WTC11 (cell line): ENCODE measurements at regions not wholly inside any gene's neighbourhood (a gene's known extent, or its start where the extent isn't known, plus 50 kb on each side); places are given as distances from the start of the nearest gene placed in this dataset.

ENCODE experiments used
- ATAC-seq: fragments of 200-7000 bp; cut with Tn5 transposase; 2 replicates; pipeline ENCODE4 v1.10.0; 2021; ENCODE audit warnings: mild to moderate bottlenecking, moderate library complexity
- CTCF ChIA-PET: fragments of 300-600 bp; sonication (Branson Sonifier 250); formaldehyde crosslinking; loops from one replicate; lab custom pipeline; 2021; ENCODE audit warnings: antibody characterized with exemption; lab: Charles Lee
- POLR2A ChIA-PET: fragments of 350-600 bp; sonication (Branson Sonifier 250); formaldehyde crosslinking; loops from one replicate; lab custom pipeline; 2021; ENCODE audit warnings: antibody characterized with exemption; lab: Charles Lee
- DNase-seq: peaks from one replicate; pipeline ENCODE4 v3.0.0; 2021; ENCODE audit warnings: low spot score
- H3K27ac Mint-ChIP-seq: 2 replicates; pipeline ENCODE4 v1.8.0; 2021; ENCODE audit warnings: mixed read lengths
- H3K27me3 Mint-ChIP-seq: 2 replicates; pipeline ENCODE4 v1.8.0; 2021; ENCODE audit warnings: low read depth, mild to moderate bottlenecking, moderate library complexity, mixed read lengths
- H3K36me3 Mint-ChIP-seq: 2 replicates; pipeline ENCODE4 v1.8.0; 2021; ENCODE audit warnings: mixed read lengths
- H3K4me1 Mint-ChIP-seq: 2 replicates; pipeline ENCODE4 v1.8.0; 2022; ENCODE audit warnings: mixed read lengths
- H3K4me3 Mint-ChIP-seq: 2 replicates; pipeline ENCODE4 v1.8.0; 2021; ENCODE audit warnings: mild to moderate bottlenecking, moderate library complexity, mixed read lengths
- H3K9me3 Mint-ChIP-seq: 2 replicates; pipeline ENCODE4 v1.8.0; 2021; ENCODE audit warnings: mixed read lengths
- ETV6 ChIP-seq: sonication (generic); formaldehyde crosslinking; IDR thresholded peaks from 2 replicates; pipeline ENCODE4 v1.8.1; 2022; ENCODE audit warnings: mild to moderate bottlenecking, missing genetic modification reagents
- GRHL2 ChIP-seq: fragments of 250-450 bp; sonication (Bioruptor Pico); IDR thresholded peaks from 2 replicates; pipeline ENCODE4 v1.8.0; 2022; ENCODE audit warnings: mild to moderate bottlenecking, moderate library complexity; ENCODE audit not compliant: insufficient replicate concordance, severe bottlenecking
- MAX ChIP-seq: sonication (generic); formaldehyde crosslinking; IDR thresholded peaks from 2 replicates; pipeline ENCODE4 v1.8.0; 2022; ENCODE audit warnings: mild to moderate bottlenecking, missing genetic modification reagents
- MLX ChIP-seq: sonication (generic); formaldehyde crosslinking; IDR thresholded peaks from 2 replicates; pipeline ENCODE4 v1.8.1; 2023; ENCODE audit warnings: mild to moderate bottlenecking, missing genetic modification reagents, moderate library complexity
- MXD4 ChIP-seq: fragments of 250-450 bp; sonication (Bioruptor Pico); IDR thresholded peaks from 2 replicates; pipeline ENCODE4 v1.8.0; 2021; ENCODE audit warnings: mild to moderate bottlenecking, moderate library complexity, borderline replicate concordance
- MYBL2 ChIP-seq: sonication (generic); formaldehyde crosslinking; IDR thresholded peaks from 2 replicates; pipeline ENCODE4 v1.8.1; 2023; ENCODE audit warnings: mild to moderate bottlenecking, moderate library complexity, missing genetic modification reagents
- NFE2L1 ChIP-seq: sonication (generic); formaldehyde crosslinking; IDR thresholded peaks from 2 replicates; pipeline ENCODE4 v1.8.1; 2023; ENCODE audit warnings: missing genetic modification reagents
- OVOL2 ChIP-seq: fragments of 250-450 bp; sonication (Bioruptor Pico); IDR thresholded peaks from 2 replicates; pipeline ENCODE4 v1.9.0; 2021; ENCODE audit warnings: mild to moderate bottlenecking, borderline replicate concordance
- PRRX2 ChIP-seq: fragments of 250-450 bp; sonication (Bioruptor Pico); IDR thresholded peaks from 2 replicates; pipeline ENCODE4 v1.8.0; 2021; ENCODE audit warnings: mild to moderate bottlenecking
- RELA ChIP-seq: sonication (generic); formaldehyde crosslinking; IDR thresholded peaks from 2 replicates; pipeline ENCODE4 v1.8.1; 2022; ENCODE audit warnings: missing genetic modification reagents, mild to moderate bottlenecking, borderline replicate concordance
- RORB ChIP-seq: fragments of 250-450 bp; sonication (Bioruptor Pico); IDR thresholded peaks from 2 replicates; pipeline ENCODE4 v1.9.0; 2021; ENCODE audit warnings: mild to moderate bottlenecking
- SOX15 ChIP-seq: fragments of 250-450 bp; sonication (Bioruptor Pico); IDR thresholded peaks from 2 replicates; pipeline ENCODE4 v1.9.0; 2021; ENCODE audit warnings: mild to moderate bottlenecking
- TEAD4 ChIP-seq: sonication (generic); formaldehyde crosslinking; IDR thresholded peaks from 2 replicates; pipeline ENCODE4 v1.8.0; 2022; ENCODE audit warnings: mild to moderate bottlenecking, missing genetic modification reagents
- USF1 ChIP-seq: sonication (generic); formaldehyde crosslinking; IDR thresholded peaks from 2 replicates; pipeline ENCODE4 v1.8.0; 2022; ENCODE audit warnings: mild to moderate bottlenecking, missing genetic modification reagents
- ZNF396 ChIP-seq: fragments of 250-450 bp; sonication (Bioruptor Pico); IDR thresholded peaks from 2 replicates; pipeline ENCODE4 v1.8.0; 2021; ENCODE audit warnings: mild to moderate bottlenecking, moderate library complexity, borderline replicate concordance
- ZNF671 ChIP-seq: fragments of 250-450 bp; sonication (Bioruptor Pico); IDR thresholded peaks from 2 replicates; pipeline ENCODE4 v1.8.0; 2021; ENCODE audit warnings: mild to moderate bottlenecking
- TF ChIP-seq, protein P1 (sequence below): fragments of 200-600 bp; IDR thresholded peaks from 2 replicates; pipeline ENCODE4 v1.8.0; 2022; ENCODE audit warnings: antibody characterized with exemption
- TF ChIP-seq, protein P2 (sequence below): sonication (generic); formaldehyde crosslinking; IDR thresholded peaks from 2 replicates; pipeline ENCODE4 v1.8.0; 2023; ENCODE audit warnings: mild to moderate bottlenecking, missing genetic modification reagents
- TF ChIP-seq, protein P3 (sequence below): sonication (generic); formaldehyde crosslinking; IDR thresholded peaks from 2 replicates; pipeline ENCODE4 v1.8.1; 2023; ENCODE audit warnings: mild to moderate bottlenecking, moderate library complexity, missing genetic modification reagents
- TF ChIP-seq, protein P4 (sequence below): sonication (generic); formaldehyde crosslinking; IDR thresholded peaks from 2 replicates; pipeline ENCODE4 v1.8.1; 2023; ENCODE audit warnings: mild to moderate bottlenecking, missing genetic modification reagents, moderate library complexity
- TF ChIP-seq, protein P5 (sequence below): fragments of 250-450 bp; sonication (Bioruptor Pico); IDR thresholded peaks from 2 replicates; pipeline ENCODE4 v2.1.2; 2022; ENCODE audit warnings: mild to moderate bottlenecking, moderate library complexity

GRCh38 chr7:36781011-36781738 is 56.9 kb upstream of the AOAH start:
- ChIA-PET POLR2A (no interaction called here), CTCF (no interaction called here)
- Mint-ChIP-seq H3K27me3 (no peaks in the 10 kb centered on the region), H3K4me1 (peaks cover 5% of the 10 kb centered on the region; the same call in 1 of the 2 replicates), H3K4me3 (no peak overlapping the region), H3K9me3 (no peaks in the 10 kb centered on the region), H3K36me3 (no peaks in the 10 kb centered on the region), H3K27ac (no peak overlapping the region)
- DNase-seq = no peak
- no peak for ATAC-seq
- no peak for TF ChIP-seq ETV6
- TF ChIP-seq, protein P1, sequence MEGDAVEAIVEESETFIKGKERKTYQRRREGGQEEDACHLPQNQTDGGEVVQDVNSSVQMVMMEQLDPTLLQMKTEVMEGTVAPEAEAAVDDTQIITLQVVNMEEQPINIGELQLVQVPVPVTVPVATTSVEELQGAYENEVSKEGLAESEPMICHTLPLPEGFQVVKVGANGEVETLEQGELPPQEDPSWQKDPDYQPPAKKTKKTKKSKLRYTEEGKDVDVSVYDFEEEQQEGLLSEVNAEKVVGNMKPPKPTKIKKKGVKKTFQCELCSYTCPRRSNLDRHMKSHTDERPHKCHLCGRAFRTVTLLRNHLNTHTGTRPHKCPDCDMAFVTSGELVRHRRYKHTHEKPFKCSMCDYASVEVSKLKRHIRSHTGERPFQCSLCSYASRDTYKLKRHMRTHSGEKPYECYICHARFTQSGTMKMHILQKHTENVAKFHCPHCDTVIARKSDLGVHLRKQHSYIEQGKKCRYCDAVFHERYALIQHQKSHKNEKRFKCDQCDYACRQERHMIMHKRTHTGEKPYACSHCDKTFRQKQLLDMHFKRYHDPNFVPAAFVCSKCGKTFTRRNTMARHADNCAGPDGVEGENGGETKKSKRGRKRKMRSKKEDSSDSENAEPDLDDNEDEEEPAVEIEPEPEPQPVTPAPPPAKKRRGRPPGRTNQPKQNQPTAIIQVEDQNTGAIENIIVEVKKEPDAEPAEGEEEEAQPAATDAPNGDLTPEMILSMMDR = no peak
- TF ChIP-seq PRRX2 (CRISPR knock-in tag) = no peak
- TF ChIP-seq ZNF671 = no peak
- no peak for TF ChIP-seq NFE2L1
- TF ChIP-seq, protein P2, sequence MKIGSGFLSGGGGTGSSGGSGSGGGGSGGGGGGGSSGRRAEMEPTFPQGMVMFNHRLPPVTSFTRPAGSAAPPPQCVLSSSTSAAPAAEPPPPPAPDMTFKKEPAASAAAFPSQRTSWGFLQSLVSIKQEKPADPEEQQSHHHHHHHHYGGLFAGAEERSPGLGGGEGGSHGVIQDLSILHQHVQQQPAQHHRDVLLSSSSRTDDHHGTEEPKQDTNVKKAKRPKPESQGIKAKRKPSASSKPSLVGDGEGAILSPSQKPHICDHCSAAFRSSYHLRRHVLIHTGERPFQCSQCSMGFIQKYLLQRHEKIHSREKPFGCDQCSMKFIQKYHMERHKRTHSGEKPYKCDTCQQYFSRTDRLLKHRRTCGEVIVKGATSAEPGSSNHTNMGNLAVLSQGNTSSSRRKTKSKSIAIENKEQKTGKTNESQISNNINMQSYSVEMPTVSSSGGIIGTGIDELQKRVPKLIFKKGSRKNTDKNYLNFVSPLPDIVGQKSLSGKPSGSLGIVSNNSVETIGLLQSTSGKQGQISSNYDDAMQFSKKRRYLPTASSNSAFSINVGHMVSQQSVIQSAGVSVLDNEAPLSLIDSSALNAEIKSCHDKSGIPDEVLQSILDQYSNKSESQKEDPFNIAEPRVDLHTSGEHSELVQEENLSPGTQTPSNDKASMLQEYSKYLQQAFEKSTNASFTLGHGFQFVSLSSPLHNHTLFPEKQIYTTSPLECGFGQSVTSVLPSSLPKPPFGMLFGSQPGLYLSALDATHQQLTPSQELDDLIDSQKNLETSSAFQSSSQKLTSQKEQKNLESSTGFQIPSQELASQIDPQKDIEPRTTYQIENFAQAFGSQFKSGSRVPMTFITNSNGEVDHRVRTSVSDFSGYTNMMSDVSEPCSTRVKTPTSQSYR (CRISPR knock-in tag) = no peak
- no peak for TF ChIP-seq GRHL2 (CRISPR knock-in tag)
- no peak for TF ChIP-seq ZNF396 (CRISPR knock-in tag)
- TF ChIP-seq, protein P3, sequence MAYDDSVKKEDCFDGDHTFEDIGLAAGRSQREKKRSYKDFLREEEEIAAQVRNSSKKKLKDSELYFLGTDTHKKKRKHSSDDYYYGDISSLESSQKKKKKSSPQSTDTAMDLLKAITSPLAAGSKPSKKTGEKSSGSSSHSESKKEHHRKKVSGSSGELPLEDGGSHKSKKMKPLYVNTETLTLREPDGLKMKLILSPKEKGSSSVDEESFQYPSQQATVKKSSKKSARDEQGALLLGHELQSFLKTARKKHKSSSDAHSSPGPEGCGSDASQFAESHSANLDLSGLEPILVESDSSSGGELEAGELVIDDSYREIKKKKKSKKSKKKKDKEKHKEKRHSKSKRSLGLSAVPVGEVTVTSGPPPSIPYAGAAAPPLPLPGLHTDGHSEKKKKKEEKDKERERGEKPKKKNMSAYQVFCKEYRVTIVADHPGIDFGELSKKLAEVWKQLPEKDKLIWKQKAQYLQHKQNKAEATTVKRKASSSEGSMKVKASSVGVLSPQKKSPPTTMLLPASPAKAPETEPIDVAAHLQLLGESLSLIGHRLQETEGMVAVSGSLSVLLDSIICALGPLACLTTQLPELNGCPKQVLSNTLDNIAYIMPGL (CRISPR knock-in tag) = no peak
- no peak for TF ChIP-seq TEAD4 (CRISPR knock-in tag)
- TF ChIP-seq RORB (CRISPR knock-in tag) = no peak
- TF ChIP-seq, protein P4, sequence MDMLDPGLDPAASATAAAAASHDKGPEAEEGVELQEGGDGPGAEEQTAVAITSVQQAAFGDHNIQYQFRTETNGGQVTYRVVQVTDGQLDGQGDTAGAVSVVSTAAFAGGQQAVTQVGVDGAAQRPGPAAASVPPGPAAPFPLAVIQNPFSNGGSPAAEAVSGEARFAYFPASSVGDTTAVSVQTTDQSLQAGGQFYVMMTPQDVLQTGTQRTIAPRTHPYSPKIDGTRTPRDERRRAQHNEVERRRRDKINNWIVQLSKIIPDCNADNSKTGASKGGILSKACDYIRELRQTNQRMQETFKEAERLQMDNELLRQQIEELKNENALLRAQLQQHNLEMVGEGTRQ (CRISPR knock-in tag) = no peak
- no peak for TF ChIP-seq MXD4 (CRISPR knock-in tag)
- no peak for TF ChIP-seq MYBL2 (CRISPR knock-in tag)
- no peak for TF ChIP-seq MAX (CRISPR knock-in tag)
- no peak for TF ChIP-seq OVOL2 (CRISPR knock-in tag)
- no peak for TF ChIP-seq MLX (CRISPR knock-in tag)

DNA sequence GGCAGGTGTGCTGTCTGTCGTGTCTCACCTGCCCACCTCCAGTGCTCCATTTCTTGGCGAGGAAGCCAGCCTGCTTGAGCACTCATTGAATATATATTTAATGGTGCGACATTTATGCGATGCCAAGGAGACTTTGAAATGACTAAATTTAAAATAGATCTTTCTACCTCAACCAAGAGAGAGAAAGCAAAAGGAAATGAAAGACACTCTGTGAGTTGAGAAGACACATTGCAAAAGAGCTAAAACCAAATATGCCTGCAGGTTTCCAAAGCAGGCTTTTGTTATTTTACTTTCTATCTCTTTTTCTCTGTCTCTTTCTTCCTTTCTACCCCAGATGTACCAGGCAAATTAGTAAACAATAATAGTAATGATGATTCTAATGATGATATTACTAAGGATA is 53.6 kb upstream of the AOAH start:
- no peak for DNase-seq
- no peaks in the 10 kb centered on the region for H3K9me3 Mint-ChIP-seq
- H3K4me1 Mint-ChIP-seq = peaks cover 13% of the 10 kb centered on the region
- POLR2A ChIA-PET = no interaction called here
- H3K4me3 Mint-ChIP-seq = no peak overlapping the region
- no peaks in the 10 kb centered on the region for H3K27me3 Mint-ChIP-seq
- TF ChIP-seq SOX15 (CRISPR knock-in tag) (no peak), RELA (CRISPR knock-in tag) (no peak), USF1 (CRISPR knock-in tag) (no peak)
- TF ChIP-seq, protein P5, sequence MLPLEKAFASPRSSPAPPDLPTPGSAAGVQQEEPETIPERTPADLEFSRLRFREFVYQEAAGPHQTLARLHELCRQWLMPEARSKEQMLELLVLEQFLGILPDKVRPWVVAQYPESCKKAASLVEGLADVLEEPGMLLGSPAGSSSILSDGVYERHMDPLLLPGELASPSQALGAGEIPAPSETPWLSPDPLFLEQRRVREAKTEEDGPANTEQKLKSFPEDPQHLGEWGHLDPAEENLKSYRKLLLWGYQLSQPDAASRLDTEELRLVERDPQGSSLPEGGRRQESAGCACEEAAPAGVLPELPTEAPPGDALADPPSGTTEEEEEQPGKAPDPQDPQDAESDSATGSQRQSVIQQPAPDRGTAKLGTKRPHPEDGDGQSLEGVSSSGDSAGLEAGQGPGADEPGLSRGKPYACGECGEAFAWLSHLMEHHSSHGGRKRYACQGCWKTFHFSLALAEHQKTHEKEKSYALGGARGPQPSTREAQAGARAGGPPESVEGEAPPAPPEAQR (CRISPR knock-in tag) = no peak
- TF ChIP-seq, all 79 proteins: peak for 0
- Mint-ChIP-seq H3K36me3 (no peaks in the 10 kb centered on the region), H3K27ac (no peak overlapping the region)
- CTCF ChIA-PET = no interaction called here
- no peak for ATAC-seq
